Naive thymus-derived CD8-positive, alpha-beta T cell (primary cell): ENCODE measurements at regions not wholly inside any gene's neighbourhood (a gene's known extent, or its start where the extent isn't known, plus 50 kb on each side); places are given as distances from the start of the nearest gene placed in this dataset.

Experiments used
- ATAC-seq, 2 donors: fragments of 150-1000 bp; cut with Tn5 transposase in 1 of 2; sonication (Bioruptor Pico), chemical (Tn5 transposase) in 1 of 2; 1 replicate in 1 of 2; 2 replicates in 1 of 2; pipeline ENCODE4 v1.10.0; 2021; ENCODE audit warnings: mild to moderate bottlenecking in 2 of 2, moderate library complexity in 2 of 2
- POLR2A ChIA-PET: fragments of 350-600 bp; sonication (Branson Sonifier 250); formaldehyde crosslinking; loops from one replicate; lab custom pipeline; 2021; ENCODE audit warnings: antibody characterized with exemption; lab: Charles Lee
- DNase-seq, 10 donors: peaks; one replicate each; pipeline versions ENCODE4 v3.0.0 to v3.0.0-alpha.2; 2020 to 2022
- H3K27ac Mint-ChIP-seq, 10 donors: one replicate each; pipeline ENCODE4 v1.8.0; 2020 to 2022; ENCODE audit warnings: mild to moderate bottlenecking in 10 of 10, mixed read lengths in 10 of 10, moderate library complexity in 4 of 10, inconsistent platforms in 1 of 10
- H3K27me3 Mint-ChIP-seq, 5 donors: one replicate each; pipeline ENCODE4 v1.8.0; 2021 to 2022; ENCODE audit warnings: mixed read lengths in 5 of 5
- H3K36me3 Mint-ChIP-seq, 3 donors: one replicate each; pipeline ENCODE4 v1.8.0; 2020 to 2022; ENCODE audit warnings: mixed read lengths in 3 of 3, mild to moderate bottlenecking in 2 of 3, inconsistent platforms in 1 of 3
- H3K4me1 Mint-ChIP-seq, 4 donors: one replicate each; pipeline ENCODE4 v1.8.0; 2021 to 2022; ENCODE audit warnings: mixed read lengths in 4 of 4
- H3K4me3 Mint-ChIP-seq, 10 donors: one replicate each; pipeline ENCODE4 v1.8.0; 2020 to 2022; ENCODE audit warnings: mild to moderate bottlenecking in 10 of 10, mixed read lengths in 10 of 10, moderate library complexity in 6 of 10, inconsistent platforms in 1 of 10
- H3K9me3 Mint-ChIP-seq, 9 donors: one replicate each; pipeline ENCODE4 v1.8.0; 2020 to 2022; ENCODE audit warnings: mixed read lengths in 9 of 9, mild to moderate bottlenecking in 3 of 9, inconsistent platforms in 1 of 9, moderate library complexity in 1 of 9

- no peak overlapping the region for H3K4me3 Mint-ChIP-seq
- no peak for ATAC-seq
- POLR2A ChIA-PET, result no interaction called here
- H3K4me1 Mint-ChIP-seq, result no peaks in the 10 kb centered on the region
- DNase-seq, result no peak
- H3K36me3 Mint-ChIP-seq, result peaks cover 0 to 7% (median 0%) of the 10 kb centered on the region in 3 donors
- no peak overlapping the region for H3K27ac Mint-ChIP-seq
- peaks cover 0 to 3% (median 0%) of the 10 kb centered on the region in 5 donors for H3K27me3 Mint-ChIP-seq
- peaks cover 0 to 10% (median 5%) of the 10 kb centered on the region in 9 donors for H3K9me3 Mint-ChIP-seq
Measured at GRCh38 chr4:22170353-22170752, 221.8 kb upstream of the KCNIP4 start.

- Mint-ChIP-seq H3K4me1 (no peaks in the 10 kb centered on the region), H3K36me3 (peaks cover 0 to 7% (median 0%) of the 10 kb centered on the region in 3 donors), H3K27me3 (peaks cover 0 to 5% (median 0%) of the 10 kb centered on the region in 5 donors), H3K9me3 (peaks cover 0 to 21% (median 11%) of the 10 kb centered on the region in 9 donors), H3K27ac (no peak overlapping the region), H3K4me3 (no peak overlapping the region)
- DNase-seq, result no peak
- POLR2A ChIA-PET, result no interaction called here
- ATAC-seq, result no peak
Measured at GRCh38 chr4:22167201-22167600, 218.6 kb upstream of the KCNIP4 start.

- peaks cover 0 to 5% (median 0%) of the 10 kb centered on the region in 5 donors for H3K27me3 Mint-ChIP-seq
- H3K36me3 Mint-ChIP-seq, result peaks cover 0 to 6% (median 0%) of the 10 kb centered on the region in 3 donors
- POLR2A ChIA-PET, result no interaction called here
- H3K4me3 Mint-ChIP-seq, result no peak overlapping the region
- DNase-seq, result no peak
- H3K4me1 Mint-ChIP-seq, result no peaks in the 10 kb centered on the region
- peaks cover 5 to 38% (median 16%) of the 10 kb centered on the region in 9 donors for H3K9me3 Mint-ChIP-seq
- ATAC-seq, result no peak
- H3K27ac Mint-ChIP-seq, result no peak overlapping the region
Measured at GRCh38 chr4:22162454-22162853, 213.9 kb upstream of the KCNIP4 start.

- no peaks in the 10 kb centered on the region for H3K36me3 Mint-ChIP-seq
Measured at GRCh38 chr4:22130741-22131140, 182.2 kb upstream of the KCNIP4 start.

GRCh38 chr4:22129454-22130029, 181.0 kb upstream of the KCNIP4 start:
- DNase-seq (peak in 1 of 10 donors; percentile 5), ATAC-seq (no peak)
- H3K36me3 Mint-ChIP-seq, result no peaks in the 10 kb centered on the region
- no peak overlapping the region for H3K4me3 Mint-ChIP-seq
- H3K27ac Mint-ChIP-seq, result no peak overlapping the region
- H3K9me3 Mint-ChIP-seq, result peaks cover 0 to 18% (median 7%) of the 10 kb centered on the region in 9 donors
- no peaks in the 10 kb centered on the region for H3K27me3 Mint-ChIP-seq
- POLR2A ChIA-PET, result no interaction called here
- H3K4me1 Mint-ChIP-seq, result no peaks in the 10 kb centered on the region

More at GRCh38 chr4:22130741-22131140, 182.2 kb upstream of the KCNIP4 start:
- ATAC-seq (no peak), DNase-seq (no peak)
- H3K4me3 Mint-ChIP-seq, result no peak overlapping the region
- no peak overlapping the region for H3K27ac Mint-ChIP-seq
- H3K9me3 Mint-ChIP-seq, result peaks cover 0 to 10% (median 3%) of the 10 kb centered on the region in 9 donors
- no peaks in the 10 kb centered on the region for H3K4me1 Mint-ChIP-seq
- H3K27me3 Mint-ChIP-seq, result no peaks in the 10 kb centered on the region
- POLR2A ChIA-PET, result no interaction called here

GRCh38 chr4:22122062-22122461, 173.5 kb upstream of the KCNIP4 start:
- DNase-seq, result no peak
- H3K27ac Mint-ChIP-seq, result peak overlapping the region in 1 of 10 donors; percentile 13
- POLR2A ChIA-PET, result no interaction called here
- peaks cover 0 to 48% (median 22%) of the 10 kb centered on the region in 9 donors for H3K9me3 Mint-ChIP-seq
- H3K4me1 Mint-ChIP-seq, result peaks cover 0 to 2% (median 0%) of the 10 kb centered on the region in 4 donors
- H3K4me3 Mint-ChIP-seq, result no peak overlapping the region
- peaks cover 0 to 1% (median 0%) of the 10 kb centered on the region in 5 donors for H3K27me3 Mint-ChIP-seq
- no peak for ATAC-seq
- H3K36me3 Mint-ChIP-seq, result peaks cover 0 to 9% (median 0%) of the 10 kb centered on the region in 3 donors

GRCh38 chr4:22115262-22115661, 166.7 kb upstream of the KCNIP4 start:
- H3K4me3 Mint-ChIP-seq, result no peak overlapping the region
- no peaks in the 10 kb centered on the region for H3K36me3 Mint-ChIP-seq
- POLR2A ChIA-PET, result no interaction called here
- H3K27ac Mint-ChIP-seq, result no peak overlapping the region
- peaks cover 0 to 22% (median 0%) of the 10 kb centered on the region in 9 donors for H3K9me3 Mint-ChIP-seq
- no peak for ATAC-seq
- H3K27me3 Mint-ChIP-seq, result peaks cover 0 to 3% (median 0%) of the 10 kb centered on the region in 5 donors
- no peaks in the 10 kb centered on the region for H3K4me1 Mint-ChIP-seq
- DNase-seq, result no peak

- Mint-ChIP-seq H3K4me3 (no peak overlapping the region), H3K27ac (no peak overlapping the region), H3K9me3 (peaks cover 0 to 9% (median 2%) of the 10 kb centered on the region in 9 donors), H3K4me1 (peaks cover 0 to 10% (median under 1%) of the 10 kb centered on the region in 4 donors), H3K27me3 (no peaks in the 10 kb centered on the region), H3K36me3 (no peaks in the 10 kb centered on the region)
- DNase-seq, result no peak
- no peak for ATAC-seq
- POLR2A ChIA-PET, result no interaction called here
Measured at GRCh38 chr4:22103768-22104167, 155.2 kb upstream of the KCNIP4 start.

GRCh38 chr4:22099896-22100295, 151.3 kb upstream of the KCNIP4 start:
- Mint-ChIP-seq H3K27ac (peak overlapping the region in 8 of 10 donors; percentile 6 to 87 (median 40)), H3K9me3 (peaks cover 0 to 9% (median 0%) of the 10 kb centered on the region in 9 donors), H3K36me3 (no peaks in the 10 kb centered on the region), H3K4me3 (peak overlapping the region in 4 of 10 donors; percentile 14 to 49 (median 43)), H3K4me1 (peaks cover 0 to 13% (median 2%) of the 10 kb centered on the region in 4 donors), H3K27me3 (no peaks in the 10 kb centered on the region)
- DNase-seq (peak in 3 of 10 donors; percentile 1 to 31 (median 20)), ATAC-seq (peak; percentile 84 to 88)
- POLR2A ChIA-PET, result no interaction called here

- H3K27ac Mint-ChIP-seq, result no peak overlapping the region
- POLR2A ChIA-PET, result no interaction called here
- H3K9me3 Mint-ChIP-seq, result peaks cover 0 to 9% (median 0%) of the 10 kb centered on the region in 9 donors
- H3K4me3 Mint-ChIP-seq, result no peak overlapping the region
- peaks cover 0 to 13% (median 2%) of the 10 kb centered on the region in 4 donors for H3K4me1 Mint-ChIP-seq
- no peak for ATAC-seq
- H3K27me3 Mint-ChIP-seq, result no peaks in the 10 kb centered on the region
- H3K36me3 Mint-ChIP-seq, result no peaks in the 10 kb centered on the region
- DNase-seq, result no peak
Measured at GRCh38 chr4:22097596-22097995, 149.0 kb upstream of the KCNIP4 start.

- no peak overlapping the region for H3K4me3 Mint-ChIP-seq
- POLR2A ChIA-PET, result no interaction called here
- H3K27me3 Mint-ChIP-seq, result no peaks in the 10 kb centered on the region
- no peak for ATAC-seq
- H3K36me3 Mint-ChIP-seq, result no peaks in the 10 kb centered on the region
- peaks cover 0 to 10% (median 0%) of the 10 kb centered on the region in 9 donors for H3K9me3 Mint-ChIP-seq
- no peak for DNase-seq
- H3K27ac Mint-ChIP-seq, result peak overlapping the region in 1 of 10 donors; percentile 38
- peaks cover 0 to 6% (median 2%) of the 10 kb centered on the region in 4 donors for H3K4me1 Mint-ChIP-seq
Measured at GRCh38 chr4:22094217-22094616, 145.6 kb upstream of the KCNIP4 start.

GRCh38 chr4:22093126-22093525, 144.6 kb upstream of the KCNIP4 start:
- H3K9me3 Mint-ChIP-seq, result peaks cover 0 to 10% (median 0%) of the 10 kb centered on the region in 9 donors
- no peak for DNase-seq
- no peaks in the 10 kb centered on the region for H3K36me3 Mint-ChIP-seq
- no peaks in the 10 kb centered on the region for H3K27me3 Mint-ChIP-seq
- H3K27ac Mint-ChIP-seq, result peak overlapping the region in 1 of 10 donors; percentile 26
- H3K4me3 Mint-ChIP-seq, result no peak overlapping the region
- POLR2A ChIA-PET, result no interaction called here
- H3K4me1 Mint-ChIP-seq, result no peaks in the 10 kb centered on the region
- ATAC-seq, result no peak

GRCh38 chr4:22091906-22092305, 143.3 kb upstream of the KCNIP4 start:
- H3K36me3 Mint-ChIP-seq, result peaks cover 0 to 2% (median 0%) of the 10 kb centered on the region in 3 donors

More at GRCh38 chr4:22091906-22092305, 143.3 kb upstream of the KCNIP4 start:
- H3K9me3 Mint-ChIP-seq, result peaks cover 0 to 10% (median 6%) of the 10 kb centered on the region in 9 donors
- no peaks in the 10 kb centered on the region for H3K27me3 Mint-ChIP-seq
- POLR2A ChIA-PET, result no interaction called here
- ATAC-seq (no peak), DNase-seq (no peak)
- no peak overlapping the region for H3K27ac Mint-ChIP-seq
- no peaks in the 10 kb centered on the region for H3K4me1 Mint-ChIP-seq
- H3K4me3 Mint-ChIP-seq, result no peak overlapping the region
